ENCODE measurements at regions not wholly inside any gene's neighbourhood (a gene's known extent, or its start where the extent isn't known, plus 50 kb on each side); places are given as distances from the start of the nearest gene placed in this dataset.

DNA sequence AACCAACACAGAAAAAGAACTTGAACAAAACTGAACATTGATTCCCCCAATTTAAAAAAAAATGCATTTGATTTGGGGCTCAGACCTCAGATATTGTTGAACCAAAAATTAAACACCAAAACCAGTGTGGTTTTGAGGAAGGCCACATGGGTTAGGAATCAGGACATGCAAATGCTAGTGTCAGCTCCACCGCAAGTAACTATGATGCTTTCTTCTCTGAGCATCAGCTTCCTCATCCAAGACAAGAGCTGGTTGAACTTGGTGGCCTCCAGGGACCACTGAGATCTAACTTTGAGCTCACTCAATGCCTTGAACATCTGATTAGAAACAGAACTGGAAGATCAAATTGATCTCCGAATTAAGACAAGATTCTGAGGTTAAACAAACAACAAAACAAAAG lies 142.9 kb upstream of the NWD2 start:
- no peak for TF ChIP-seq SMC3 (IDR thresholded peaks at IDR 0.05)
- no peak for TF ChIP-seq POLR2A (IDR thresholded peaks at IDR 0.05; ENCODE audit: low read length)
- TF ChIP-seq, protein P1, sequence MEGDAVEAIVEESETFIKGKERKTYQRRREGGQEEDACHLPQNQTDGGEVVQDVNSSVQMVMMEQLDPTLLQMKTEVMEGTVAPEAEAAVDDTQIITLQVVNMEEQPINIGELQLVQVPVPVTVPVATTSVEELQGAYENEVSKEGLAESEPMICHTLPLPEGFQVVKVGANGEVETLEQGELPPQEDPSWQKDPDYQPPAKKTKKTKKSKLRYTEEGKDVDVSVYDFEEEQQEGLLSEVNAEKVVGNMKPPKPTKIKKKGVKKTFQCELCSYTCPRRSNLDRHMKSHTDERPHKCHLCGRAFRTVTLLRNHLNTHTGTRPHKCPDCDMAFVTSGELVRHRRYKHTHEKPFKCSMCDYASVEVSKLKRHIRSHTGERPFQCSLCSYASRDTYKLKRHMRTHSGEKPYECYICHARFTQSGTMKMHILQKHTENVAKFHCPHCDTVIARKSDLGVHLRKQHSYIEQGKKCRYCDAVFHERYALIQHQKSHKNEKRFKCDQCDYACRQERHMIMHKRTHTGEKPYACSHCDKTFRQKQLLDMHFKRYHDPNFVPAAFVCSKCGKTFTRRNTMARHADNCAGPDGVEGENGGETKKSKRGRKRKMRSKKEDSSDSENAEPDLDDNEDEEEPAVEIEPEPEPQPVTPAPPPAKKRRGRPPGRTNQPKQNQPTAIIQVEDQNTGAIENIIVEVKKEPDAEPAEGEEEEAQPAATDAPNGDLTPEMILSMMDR (IDR thresholded peaks at IDR 0.05) = no peak
- TF ChIP-seq BHLHE40 (IDR thresholded peaks at IDR 0.05; ENCODE audit: low read depth, low read length) = no peak
- TF ChIP-seq, protein P2, sequence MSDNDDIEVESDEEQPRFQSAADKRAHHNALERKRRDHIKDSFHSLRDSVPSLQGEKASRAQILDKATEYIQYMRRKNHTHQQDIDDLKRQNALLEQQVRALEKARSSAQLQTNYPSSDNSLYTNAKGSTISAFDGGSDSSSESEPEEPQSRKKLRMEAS (IDR thresholded peaks at IDR 0.05) = no peak
- no peak for TF ChIP-seq CHD2 (IDR thresholded peaks at IDR 0.05; ENCODE audit: low read length, partially characterized antibody)
- TF ChIP-seq MAZ (IDR thresholded peaks at IDR 0.05; ENCODE audit: borderline replicate concordance, low read depth, low read length) = no peak
- TF ChIP-seq RAD21 (conservative IDR thresholded peaks at IDR 0.05 in 1 of 2, IDR thresholded peaks at IDR 0.05 in 1 of 2) = no peak
- no peak for TF ChIP-seq JUN (IDR thresholded peaks at IDR 0.05)
- TF ChIP-seq ESRRA (IDR thresholded peaks at IDR 0.05; ENCODE audit: borderline replicate concordance, low read length) = no peak
- no peak for TF ChIP-seq HDAC2 (IDR thresholded peaks at IDR 0.05)
- no peak for TF ChIP-seq EP300 (IDR thresholded peaks at IDR 0.05)
- TF ChIP-seq MYC (IDR thresholded peaks at IDR 0.05; ENCODE audit: borderline replicate concordance, low read length) = no peak
- no peak for TF ChIP-seq FOXS1 (CRISPR knock-in tag; IDR thresholded peaks at IDR 0.05)
